Stomach (tissue), 8 donors: ENCODE measurements at regions not wholly inside any gene's neighbourhood (a gene's known extent, or its start where the extent isn't known, plus 50 kb on each side); places are given as distances from the start of the nearest gene placed in this dataset.

ENCODE experiments used
- DNase-seq, 2 donors: peaks; one replicate each; pipeline versions ENCODE4 v3.0.0 to v3.0.0-alpha.2; 2013 to 2019
- H3K27ac ChIP-seq, 5 donors: fragments of 200-600 bp in 4 of 5; sonication (generic) in 4 of 5; one replicate each; pipeline ENCODE4 v1.5.1; 2013 to 2019; ENCODE audit warnings: mild to moderate bottlenecking in 1 of 5, moderate library complexity in 1 of 5
- H3K27me3 ChIP-seq, 3 donors: fragments of 200-600 bp; sonication (generic); one replicate each; pipeline ENCODE4 v1.5.1; 2017 to 2019; ENCODE audit warnings: mixed run types in 1 of 3
- H3K36me3 ChIP-seq, 4 donors: fragments of 200-600 bp; sonication (generic); 1 replicate in 3 of 4; 2 replicates in 1 of 4; pipeline ENCODE4 v1.5.1; 2016 to 2019
- H3K4me1 ChIP-seq, 4 donors: fragments of 200-600 bp; sonication (generic); one replicate each; pipeline ENCODE4 v1.5.1; 2016 to 2019
- H3K4me3 ChIP-seq, 4 donors: fragments of 200-600 bp; sonication (generic) in 3 of 4; one replicate each; pipeline ENCODE4 v1.5.1; 2016 to 2019; ENCODE audit warnings: mild to moderate bottlenecking in 1 of 4
- H3K9me3 ChIP-seq, 4 donors: fragments of 200-600 bp; sonication (generic); one replicate each; pipeline ENCODE4 v1.5.1; 2016 to 2019
- CTCF ChIP-seq, 7 experiments: fragments of 450-650 bp in 4 of 7; fragments of 200-600 bp in 3 of 7; sonication (generic) in 3 of 7; IDR thresholded peaks; one replicate each; pipeline ENCODE4 v1.5.1; 2016 to 2019; ENCODE audit warnings: antibody characterized with exemption in 7 of 7, control low read depth in 2 of 7, mild to moderate bottlenecking in 1 of 7
- EP300 ChIP-seq: sonication (generic); formaldehyde crosslinking; IDR thresholded peaks from one replicate; pipeline ENCODE4 v1.6.1; 2017; ENCODE audit warnings: antibody characterized with exemption
- POLR2A ChIP-seq, 4 donors: fragments of 450-650 bp; IDR thresholded peaks; one replicate each; pipeline ENCODE4 v1.6.1; 2016; ENCODE audit warnings: antibody characterized with exemption in 4 of 4, control low read depth in 2 of 4, mild to moderate bottlenecking in 1 of 4, moderate library complexity in 1 of 4
- POLR2AphosphoS5 ChIP-seq, 3 donors: sonication (generic); formaldehyde crosslinking; IDR thresholded peaks; one replicate each; pipeline ENCODE4 v1.6.1; 2016; ENCODE audit warnings: antibody characterized with exemption in 3 of 3
- WGBS, 5 donors: extraction: QIAGEN DNeasy Blood & Tissue Kit in 3 of 5; methylation state at CpG; one replicate each; pipeline versions ENCODE4 v1.1.5 to v1.1.7; 2013 to 2018; 5-methylcytosine and 5-hydroxymethylcytosine counted together
- intact Hi-C: fragments of 100-400 bp; cut with DNase I; formaldehyde crosslinking; loops from one replicate; pipeline ENCODE4 v1.15.1; 2023; ENCODE audit warnings: low total_unique reads
- donor health status: healthy with polysubstance abuse.
- donor health status: Bipolar disorder and iron deficiency.
- donor health status: healthy.

GRCh38 chr11:64504999-64505398 is 50.7 kb upstream of the SLC22A11 start:
- Histone ChIP-seq H3K36me3 (no peaks in the 10 kb centered on the region), H3K27me3 (peaks cover 0 to 58% (median 6%) of the 10 kb centered on the region in 3 donors), H3K4me1 (no peaks in the 10 kb centered on the region), H3K9me3 (peaks cover 3 to 18% (median 15%) of the 10 kb centered on the region in 4 donors), H3K4me3 (no peak overlapping the region), H3K27ac (no peak overlapping the region)
- DNase-seq: no peak
- TF ChIP-seq POLR2A (IDR thresholded peaks at IDR 0.05): no peak
- TF ChIP-seq CTCF (IDR thresholded peaks at IDR 0.05): no peak
- no peak for TF ChIP-seq POLR2AphosphoS5 (IDR thresholded peaks at IDR 0.05)
- TF ChIP-seq EP300: no peak
- intact Hi-C loops: no loop called here
- WGBS, 5 donors: 90 to 100% (median 92%) methylated on average over 3 to 5 of the region's 5 CpGs
